D341Med (cell line): ENCODE measurements at regions not wholly inside any gene's neighbourhood (a gene's known extent, or its start where the extent isn't known, plus 50 kb on each side); places are given as distances from the start of the nearest gene placed in this dataset.

Experiments used
- DNase-seq: peaks from one replicate; pipeline ENCODE4 v3.0.0; 2012; ENCODE audit warnings: low spot score

DNA sequence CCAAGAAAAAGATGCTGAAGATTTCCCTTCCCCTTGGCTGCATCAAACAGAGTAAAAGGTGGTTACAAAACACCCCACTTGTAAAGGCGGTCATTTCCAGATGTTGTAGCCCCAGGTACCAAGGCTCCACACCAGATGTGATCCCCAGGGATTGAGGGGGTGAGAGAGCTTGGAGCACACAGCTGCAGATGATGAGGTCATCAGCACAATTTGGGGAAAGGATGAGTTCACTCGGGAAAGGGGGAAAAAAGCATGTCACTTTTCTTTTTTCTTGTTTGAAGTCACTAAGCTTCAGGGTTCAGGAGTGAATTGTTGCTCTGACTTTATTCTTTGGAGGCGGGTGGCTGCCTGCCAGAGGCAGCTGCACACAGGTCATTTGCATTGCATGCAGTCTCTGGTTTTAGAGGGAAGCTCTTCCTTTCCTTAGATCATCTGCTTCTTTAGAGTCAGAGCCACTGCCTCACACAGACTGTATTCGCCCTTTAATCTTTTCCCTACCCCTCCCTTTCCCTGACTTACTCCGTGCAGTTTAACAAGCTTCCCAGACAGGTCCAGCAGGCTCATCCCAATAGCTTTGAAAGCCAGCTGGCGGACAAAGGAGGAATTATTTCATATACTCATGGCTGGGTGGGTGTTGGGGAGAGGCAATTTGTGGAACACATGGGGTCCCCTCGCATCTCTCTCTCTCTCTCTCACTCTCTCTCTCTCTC, 409.3 kb upstream of the SLC24A2 start:
- peak; percentile 47 for DNase-seq

DNA sequence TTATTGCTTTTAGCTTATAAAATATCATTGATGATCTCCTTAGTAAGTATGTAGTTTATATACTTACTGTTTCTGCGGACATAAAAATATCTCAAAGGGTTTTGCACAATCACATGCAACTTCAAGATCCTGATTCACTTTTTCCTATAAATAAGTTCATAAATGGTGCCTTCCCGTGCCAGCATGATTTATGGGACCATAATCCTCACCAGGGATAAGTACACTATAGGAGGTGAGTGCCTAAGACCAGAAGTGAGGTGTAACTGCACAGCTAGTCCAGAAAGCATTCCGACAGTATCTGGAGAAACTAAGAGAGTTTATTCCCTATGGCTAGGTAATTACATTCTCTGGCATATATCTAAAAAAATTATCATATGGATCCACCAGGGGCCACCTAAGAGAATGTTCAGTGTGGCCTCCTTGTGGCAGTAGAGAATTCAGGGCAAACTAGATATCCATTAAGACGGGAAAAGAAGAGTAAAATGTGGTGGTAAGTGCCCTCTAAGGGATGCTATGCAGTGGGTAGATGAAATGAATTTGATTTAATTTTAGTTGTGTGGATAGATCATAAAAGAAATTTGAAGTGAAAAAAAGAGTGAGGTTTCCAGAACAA, 402.5 kb upstream of the SLC24A2 start:
- no peak for DNase-seq

DNA sequence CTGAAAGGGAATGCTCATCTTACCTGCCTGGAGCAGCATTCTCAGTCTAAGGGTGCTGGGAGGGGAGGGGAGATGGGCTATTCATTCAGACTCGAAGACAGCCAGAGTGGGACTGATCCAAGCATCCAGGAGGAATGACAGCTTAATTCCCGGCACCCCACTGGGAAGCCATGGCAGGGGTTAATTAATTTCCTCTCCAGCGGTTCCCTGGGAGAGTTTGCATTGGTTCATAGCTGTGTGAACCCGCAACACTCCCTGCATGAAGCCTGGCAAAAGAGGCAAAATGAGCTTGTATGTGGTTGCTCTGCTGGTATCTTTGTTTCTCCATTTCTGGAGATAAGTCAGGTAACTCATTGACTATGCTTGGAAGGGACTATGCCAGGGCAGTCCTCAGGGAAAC, 401.0 kb upstream of the SLC24A2 start:
- DNase-seq = no peak

DNA sequence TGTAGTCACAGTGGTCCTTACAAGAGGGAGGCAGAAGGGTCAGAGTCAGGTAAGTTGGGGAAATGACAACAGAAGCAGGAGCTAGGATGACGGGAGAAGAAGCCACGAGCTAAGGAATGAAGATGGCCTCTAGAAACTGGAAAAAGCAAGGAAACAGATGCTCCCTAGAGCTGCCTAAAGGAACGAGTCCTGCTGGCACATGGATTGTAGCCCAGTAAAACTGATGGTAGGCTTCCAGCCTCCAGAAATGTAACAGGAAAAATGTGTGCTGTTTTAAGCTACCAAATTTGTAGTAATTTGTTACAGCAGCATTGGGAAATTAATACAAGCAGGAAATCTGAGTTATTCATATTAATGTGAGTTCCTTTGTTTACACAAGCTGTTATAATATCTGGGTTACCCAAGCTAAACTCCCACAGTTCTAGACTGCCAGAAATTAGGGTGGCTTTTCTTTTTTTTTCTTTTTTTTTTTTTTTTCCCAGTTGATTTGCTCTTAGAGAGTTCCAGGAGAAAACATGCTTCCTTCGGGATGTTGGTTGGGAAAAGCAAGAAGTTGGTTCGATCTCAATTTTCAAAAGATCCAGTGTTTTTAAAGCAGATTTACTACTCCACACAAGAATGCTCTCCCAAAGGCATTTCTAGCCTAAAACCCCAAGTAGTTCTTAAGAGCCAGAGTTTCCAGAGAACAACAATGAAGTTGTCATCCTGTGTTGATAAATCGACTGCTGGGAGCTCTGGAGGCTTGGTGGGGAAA, 400.0 kb upstream of the SLC24A2 start:
- DNase-seq = no peak

DNA sequence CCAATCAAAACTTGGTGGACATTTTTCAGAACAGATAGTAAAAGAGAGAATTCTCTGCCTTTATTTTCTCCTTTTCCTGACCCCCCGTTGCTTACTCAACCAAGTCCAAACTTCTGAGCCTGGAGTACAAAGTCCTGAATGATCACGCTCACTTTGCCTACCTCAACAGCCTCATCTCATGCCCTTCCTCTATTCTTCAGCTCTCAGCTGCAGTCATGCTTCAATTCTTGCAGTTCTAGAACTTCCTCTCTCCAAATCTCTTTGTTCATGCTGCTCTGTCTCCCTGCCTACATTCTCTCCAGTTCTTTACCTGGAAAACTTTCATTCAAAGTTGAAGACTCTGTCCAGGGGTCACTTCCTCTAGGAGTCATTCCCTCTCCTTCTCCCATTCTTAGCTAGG, 398.5 kb upstream of the SLC24A2 start:
- DNase-seq = no peak

DNA sequence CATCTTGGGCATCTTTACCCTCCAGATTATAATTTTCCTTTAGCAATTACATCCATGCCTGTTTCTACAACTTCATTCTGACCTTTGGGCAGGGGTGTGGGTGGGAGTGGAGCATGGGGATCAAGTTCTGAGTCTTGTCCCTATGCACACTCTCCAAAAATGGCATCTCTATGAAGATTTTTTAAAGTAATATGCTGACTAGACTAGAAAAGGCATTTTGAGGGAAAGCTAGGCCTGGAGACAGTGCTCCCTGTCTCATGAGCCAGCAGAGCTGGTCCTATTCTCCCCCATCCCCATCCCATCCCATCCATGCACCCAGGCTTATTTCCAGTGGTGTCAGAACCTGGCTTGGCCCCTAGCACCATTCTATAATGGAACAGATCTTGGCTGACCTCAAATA, 398.0 kb upstream of the SLC24A2 start:
- DNase-seq = no peak

DNA sequence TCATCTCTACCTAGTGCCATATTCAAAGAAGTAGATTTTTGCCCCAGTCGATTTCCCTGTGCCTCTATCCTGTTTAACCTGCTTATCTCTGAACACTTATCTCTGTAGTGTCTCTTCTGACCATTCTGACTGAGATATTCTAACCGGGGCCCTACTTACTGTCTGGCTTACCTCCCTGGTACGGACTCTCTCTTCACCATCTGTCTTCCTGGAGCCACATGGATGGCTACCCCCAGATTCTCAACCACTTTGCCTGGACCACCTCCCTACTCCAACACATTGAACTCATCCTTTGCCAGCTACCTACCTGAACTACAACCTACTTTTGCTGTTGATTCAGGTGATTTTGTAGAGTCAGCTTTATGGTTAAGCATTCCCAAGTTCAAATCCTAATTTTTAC, 397.4 kb upstream of the SLC24A2 start:
- DNase-seq = no peak

- DNase-seq = no peak
Measured at GRCh38 chr9:20184541-20184940, 395.7 kb upstream of the SLC24A2 start.

- DNase-seq = no peak
Measured at GRCh38 chr9:20178679-20179078, 389.8 kb upstream of the SLC24A2 start.

GRCh38 chr9:20178197-20178596, 389.4 kb upstream of the SLC24A2 start:
- DNase-seq = no peak

DNA sequence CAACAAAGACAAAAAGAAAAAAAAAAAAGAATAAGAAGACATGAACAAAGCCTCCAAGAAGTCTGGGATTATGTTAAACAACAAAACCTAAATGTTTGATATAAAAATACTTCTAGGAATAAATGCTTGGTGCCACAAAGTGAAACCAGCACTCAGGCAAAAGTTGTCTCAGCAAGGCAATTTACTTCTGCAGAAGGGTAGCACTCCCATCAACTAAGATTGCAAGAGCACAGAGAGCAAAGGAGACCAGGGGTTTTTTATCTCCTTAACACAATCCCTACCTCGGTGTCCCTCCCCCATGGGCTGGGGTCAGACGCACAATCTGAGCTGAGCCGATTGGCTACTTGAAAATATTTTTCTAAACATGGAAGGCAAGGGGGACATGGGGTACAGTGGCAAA, 381.3 kb upstream of the SLC24A2 start:
- DNase-seq = no peak

GRCh38 chr9:20152151-20152725, 363.4 kb upstream of the SLC24A2 start:
- DNase-seq = no peak

DNA sequence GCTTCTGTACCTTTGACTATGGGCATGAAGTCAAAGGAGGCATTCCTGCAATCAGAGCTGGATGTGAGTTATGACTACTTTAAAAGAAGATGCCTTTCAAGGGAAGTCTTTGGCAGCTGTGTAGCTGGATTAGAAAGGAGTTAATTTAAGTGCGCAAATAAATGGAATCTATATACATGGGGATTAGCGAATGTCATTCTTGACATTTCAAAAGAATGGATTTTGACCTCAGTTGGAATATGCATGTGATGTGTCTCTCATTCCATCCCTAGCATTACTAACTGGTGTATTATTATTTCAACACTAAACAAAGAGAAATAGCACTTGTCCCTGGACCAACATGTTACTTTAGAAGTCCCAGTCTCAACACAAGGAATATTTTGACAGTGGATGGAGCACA, 359.6 kb upstream of the SLC24A2 start:
- no peak for DNase-seq

DNA sequence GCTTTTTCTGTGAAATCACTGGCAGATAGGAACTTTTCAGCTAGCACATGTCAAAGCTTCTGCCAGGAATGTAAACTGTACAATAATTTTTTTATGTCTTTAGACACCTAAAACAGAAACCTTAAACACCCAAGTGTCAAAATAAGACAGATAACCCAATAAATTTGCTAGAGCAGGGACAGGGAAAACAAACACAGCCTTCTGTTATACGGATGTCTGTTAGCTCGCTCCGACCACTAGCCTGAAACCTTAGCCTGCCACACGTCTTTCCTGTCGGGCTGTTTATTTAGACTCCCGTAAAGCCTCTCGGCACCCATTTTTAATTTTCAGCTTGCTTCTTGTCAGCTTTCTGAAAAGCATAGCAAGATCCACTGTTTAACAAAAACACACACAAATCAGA, 355.4 kb upstream of the SLC24A2 start:
- no peak for DNase-seq

- DNase-seq = no peak
Measured at GRCh38 chr9:20139763-20140290, 351.0 kb upstream of the SLC24A2 start.

GRCh38 chr9:20138841-20139240, 350.0 kb upstream of the SLC24A2 start:
- DNase-seq = no peak

DNA sequence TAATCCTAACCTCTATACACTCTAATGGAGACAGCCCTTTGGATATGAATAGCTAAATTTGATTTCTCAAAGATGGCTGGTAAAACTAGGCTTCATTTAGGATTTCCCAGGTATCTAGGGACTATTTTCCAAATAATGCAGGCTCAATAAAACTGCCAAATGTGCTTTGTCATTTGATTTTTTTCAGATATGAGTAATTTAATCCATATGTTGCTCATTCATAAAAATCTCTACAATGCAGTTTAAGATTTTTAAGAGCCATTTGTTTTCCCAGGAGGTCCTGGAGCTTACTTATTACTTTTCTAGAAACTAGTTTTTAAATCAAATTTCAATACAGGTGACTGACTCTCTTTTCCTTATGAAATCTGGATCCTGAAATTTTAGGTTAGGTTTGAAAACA, 349.3 kb upstream of the SLC24A2 start:
- DNase-seq = no peak

GRCh38 chr9:20137425-20137824, 348.6 kb upstream of the SLC24A2 start:
- DNase-seq = no peak

DNA sequence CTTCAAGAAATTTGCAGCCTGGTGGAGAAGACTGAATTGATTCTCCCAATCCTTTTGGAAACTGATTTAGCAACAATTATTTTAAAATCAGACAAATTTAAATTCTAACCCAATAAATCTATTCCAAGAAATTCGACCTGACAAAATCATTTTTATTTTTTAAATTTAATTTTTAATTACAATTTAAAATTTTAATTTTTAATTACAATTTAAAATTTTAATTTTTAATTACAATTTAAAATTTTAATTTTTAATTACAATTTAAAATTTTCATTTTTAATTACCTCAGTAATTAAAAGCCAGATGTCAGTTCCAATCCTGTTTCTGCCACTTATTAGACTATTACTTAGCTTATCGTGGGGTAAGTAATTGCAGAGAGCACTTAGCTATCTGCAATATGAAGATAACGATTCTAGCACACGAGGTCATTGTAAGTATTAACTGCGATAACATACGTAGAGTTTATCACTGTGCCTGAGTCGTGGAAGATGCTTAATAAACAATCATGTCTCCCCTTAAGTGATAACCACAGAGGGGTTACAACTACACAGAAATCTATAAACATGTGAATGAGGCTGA, 346.4 kb upstream of the SLC24A2 start:
- no peak for DNase-seq

DNA sequence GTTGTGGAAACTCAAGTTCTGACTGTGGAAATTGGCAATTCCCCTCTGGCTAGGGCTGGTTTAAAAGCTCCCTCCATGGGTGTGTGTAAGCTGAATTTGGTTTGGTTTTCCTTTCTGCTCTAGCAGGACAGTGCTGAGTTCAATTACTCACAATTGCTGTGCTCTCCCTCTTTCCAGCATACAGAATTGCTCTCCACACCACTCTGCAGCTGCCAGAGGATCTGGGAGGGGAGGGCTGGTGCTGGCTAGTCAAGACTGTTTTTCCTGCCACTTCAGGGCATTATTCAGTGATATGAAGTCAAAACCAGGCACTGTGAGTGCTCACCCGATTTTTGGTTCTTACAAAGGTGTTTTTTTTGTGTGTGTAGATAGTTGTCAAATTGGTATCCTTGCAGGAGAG, 336.9 kb upstream of the SLC24A2 start:
- DNase-seq = no peak

DNA sequence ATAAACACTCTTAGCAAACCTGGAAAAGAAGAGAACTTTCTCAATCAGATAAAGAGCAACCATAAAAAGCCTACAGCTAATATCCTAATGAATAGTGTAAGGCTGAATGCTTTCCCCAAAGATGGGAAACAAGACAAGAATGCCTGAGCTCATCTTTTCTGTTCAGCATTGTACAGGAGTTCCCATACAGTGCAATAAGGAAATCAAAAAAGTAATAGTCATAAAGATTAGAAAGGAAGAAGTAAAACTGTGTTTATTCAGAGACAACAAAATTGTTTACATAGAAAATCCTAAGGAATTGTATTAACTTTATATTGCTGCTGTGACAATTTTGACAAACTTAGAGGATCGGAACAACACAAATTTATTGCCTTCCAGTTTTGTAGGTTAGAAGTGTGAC, 330.7 kb upstream of the SLC24A2 start:
- DNase-seq = no peak

DNA sequence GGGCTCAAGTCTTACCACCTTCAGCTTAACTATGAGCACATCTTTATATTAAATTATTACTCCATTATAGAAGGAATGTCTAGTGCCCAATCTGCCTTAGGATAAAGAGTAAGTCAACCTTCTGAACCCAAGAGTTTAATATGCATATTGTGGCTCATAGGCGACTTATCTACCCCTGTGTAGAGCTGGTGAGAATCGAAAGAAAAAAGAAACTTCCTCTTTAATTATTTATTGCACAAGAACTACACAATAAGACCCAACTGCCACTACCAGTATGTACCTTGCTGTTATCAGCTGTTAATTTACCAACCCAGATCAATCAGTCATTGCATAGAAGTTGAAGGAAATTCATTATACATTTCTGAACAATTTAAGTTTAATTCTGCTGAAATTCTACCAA, 329.1 kb upstream of the SLC24A2 start:
- DNase-seq = no peak
